HUES6 (cell line): ENCODE measurements at regions not wholly inside any gene's neighbourhood (a gene's known extent, or its start where the extent isn't known, plus 50 kb on each side); places are given as distances from the start of the nearest gene placed in this dataset.

ENCODE experiments used
- H3K27ac ChIP-seq: 2 replicates; pipeline ENCODE4 v1.7.0; 2013; ENCODE audit warnings: low read depth, mild to moderate bottlenecking, low read length, inconsistent platforms
- H3K27me3 ChIP-seq: 2 replicates; pipeline ENCODE4 v1.6.1; 2013; ENCODE audit warnings: low read length; ENCODE audit not compliant: control insufficient read depth, insufficient read depth
- H3K36me3 ChIP-seq: 2 replicates; pipeline ENCODE4 v1.6.1; 2013; ENCODE audit warnings: low read length; ENCODE audit not compliant: control insufficient read depth, insufficient read depth
- H3K4me1 ChIP-seq: 2 replicates; pipeline ENCODE4 v1.6.1; 2013; ENCODE audit warnings: low read length; ENCODE audit not compliant: control insufficient read depth, insufficient read depth
- H3K4me3 ChIP-seq: 2 replicates; pipeline ENCODE4 v1.5.1; 2013; ENCODE audit warnings: low read depth, low read length
- H3K9ac ChIP-seq: one replicate; pipeline ENCODE4 v1.6.1; 2013; ENCODE audit warnings: mild to moderate bottlenecking, low read length
- H3K9me3 ChIP-seq: 2 replicates; pipeline ENCODE4 v1.6.1; 2013; ENCODE audit warnings: low read depth, low read length; ENCODE audit not compliant: control insufficient read depth, insufficient read depth

GRCh38 chr2:239507576-239508258 is 106.9 kb upstream of the HDAC4 start:
- Histone ChIP-seq H3K4me1 (no peaks in the 10 kb centered on the region), H3K27ac (no peak overlapping the region), H3K9me3 (no peaks in the 10 kb centered on the region), H3K4me3 (no peak overlapping the region), H3K9ac (no peak overlapping the region), H3K36me3 (no peaks in the 10 kb centered on the region), H3K27me3 (no peaks in the 10 kb centered on the region)

GRCh38 chr2:239506961-239507360 is 106.1 kb upstream of the HDAC4 start:
- H3K27me3 ChIP-seq = no peaks in the 10 kb centered on the region
- H3K4me1 ChIP-seq = no peaks in the 10 kb centered on the region
- H3K9ac ChIP-seq = no peak overlapping the region
- no peak overlapping the region for H3K4me3 ChIP-seq
- H3K9me3 ChIP-seq = no peaks in the 10 kb centered on the region
- no peaks in the 10 kb centered on the region for H3K36me3 ChIP-seq
- no peak overlapping the region for H3K27ac ChIP-seq

- Histone ChIP-seq H3K9me3 (no peaks in the 10 kb centered on the region), H3K9ac (no peak overlapping the region), H3K36me3 (no peaks in the 10 kb centered on the region), H3K4me1 (no peaks in the 10 kb centered on the region), H3K4me3 (no peak overlapping the region), H3K27me3 (no peaks in the 10 kb centered on the region), H3K27ac (no peak overlapping the region)
Observed at GRCh38 chr2:239506101-239506857, 105.5 kb upstream of the HDAC4 start.

GRCh38 chr2:239504643-239505235 is 103.9 kb upstream of the HDAC4 start:
- Histone ChIP-seq H3K9me3 (no peaks in the 10 kb centered on the region), H3K4me1 (no peaks in the 10 kb centered on the region)

GRCh38 chr2:239502430-239503186 is 101.8 kb upstream of the HDAC4 start:
- no peaks in the 10 kb centered on the region for H3K9me3 ChIP-seq
- no peak overlapping the region for H3K4me3 ChIP-seq
- H3K4me1 ChIP-seq = no peaks in the 10 kb centered on the region
- H3K36me3 ChIP-seq = no peaks in the 10 kb centered on the region
- no peak overlapping the region for H3K27ac ChIP-seq
- peaks cover 5% of the 10 kb centered on the region; the same call in 1 of the 2 replicates for H3K27me3 ChIP-seq
- no peak overlapping the region for H3K9ac ChIP-seq

More at GRCh38 chr2:239504643-239505235, 103.9 kb upstream of the HDAC4 start:
- Histone ChIP-seq H3K27ac (no peak overlapping the region), H3K36me3 (no peaks in the 10 kb centered on the region), H3K4me3 (no peak overlapping the region), H3K27me3 (peaks cover 5% of the 10 kb centered on the region; the same call in 1 of the 2 replicates), H3K9ac (no peak overlapping the region)

GRCh38 chr2:239500574-239501550 is 100.0 kb upstream of the HDAC4 start:
- Histone ChIP-seq H3K9me3 (peaks cover 4% of the 10 kb centered on the region; the same call in 1 of the 2 replicates), H3K27ac (no peak overlapping the region), H3K4me1 (no peaks in the 10 kb centered on the region), H3K27me3 (peaks cover 5% of the 10 kb centered on the region; the same call in 1 of the 2 replicates), H3K9ac (no peak overlapping the region), H3K4me3 (no peak overlapping the region), H3K36me3 (no peaks in the 10 kb centered on the region)

GRCh38 chr2:239499726-239500573 is 99.1 kb upstream of the HDAC4 start:
- H3K4me1 ChIP-seq = no peaks in the 10 kb centered on the region
- H3K9me3 ChIP-seq = peaks cover 4% of the 10 kb centered on the region; the same call in 1 of the 2 replicates
- H3K4me3 ChIP-seq = no peak overlapping the region
- H3K27me3 ChIP-seq = peaks cover 5% of the 10 kb centered on the region; the same call in 1 of the 2 replicates
- H3K27ac ChIP-seq = no peak overlapping the region
- H3K9ac ChIP-seq = no peak overlapping the region
- H3K36me3 ChIP-seq = no peaks in the 10 kb centered on the region

- Histone ChIP-seq H3K4me1 (no peaks in the 10 kb centered on the region), H3K4me3 (no peak overlapping the region), H3K36me3 (no peaks in the 10 kb centered on the region), H3K27me3 (peaks cover 5% of the 10 kb centered on the region; the same call in 1 of the 2 replicates), H3K9me3 (peaks cover 4% of the 10 kb centered on the region; the same call in 1 of the 2 replicates), H3K27ac (no peak overlapping the region), H3K9ac (no peak overlapping the region)
Observed at GRCh38 chr2:239498981-239499634, 98.3 kb upstream of the HDAC4 start.

GRCh38 chr2:239498576-239498975 is 97.8 kb upstream of the HDAC4 start:
- Histone ChIP-seq H3K4me1 (no peaks in the 10 kb centered on the region), H3K36me3 (no peaks in the 10 kb centered on the region), H3K27ac (no peak overlapping the region), H3K27me3 (peaks cover 5% of the 10 kb centered on the region; the same call in 1 of the 2 replicates), H3K9me3 (peaks cover 4% of the 10 kb centered on the region; the same call in 1 of the 2 replicates), H3K4me3 (no peak overlapping the region), H3K9ac (no peak overlapping the region)
